PFSK-1 (cell line): ENCODE measurements at regions not wholly inside any gene's neighbourhood (a gene's known extent, or its start where the extent isn't known, plus 50 kb on each side); places are given as distances from the start of the nearest gene placed in this dataset.

Experiments used
- FOXP2 ChIP-seq: optimal IDR thresholded peaks from 2 replicates; pipeline ENCODE3; 2011; ENCODE audit warnings: borderline replicate concordance, control low read depth, inconsistent platforms; ENCODE audit not compliant: insufficient read depth; ENCODE audit errors: extremely low read length, extremely low read depth
- POLR2AphosphoS5 ChIP-seq: IDR thresholded peaks from 2 replicates; pipeline ENCODE4 v1.6.1; 2012; ENCODE audit warnings: low read depth, mild to moderate bottlenecking, control low read depth, low read length, moderate library complexity
- SIN3A ChIP-seq: IDR thresholded peaks from 2 replicates; pipeline ENCODE4 v1.6.1; 2012; ENCODE audit warnings: mild to moderate bottlenecking, low read length, moderate library complexity, borderline replicate concordance; ENCODE audit not compliant: insufficient read depth
- TAF1 ChIP-seq: IDR thresholded peaks from 2 replicates; pipeline ENCODE4 v1.6.1; 2012; ENCODE audit warnings: low read length, control low read depth, borderline replicate concordance; ENCODE audit not compliant: insufficient read depth
- TF ChIP-seq, protein P1 (sequence below), 2 experiments: IDR thresholded peaks; 2 replicates each; pipeline versions ENCODE4 v1.6.1 to v1.8.0; 2011 to 2012; ENCODE audit warnings: low read depth in 2 of 2, low read length in 2 of 2, control low read depth in 1 of 2, inconsistent platforms in 1 of 2, mild to moderate bottlenecking in 1 of 2, moderate library complexity in 1 of 2; ENCODE audit not compliant: insufficient read depth in 1 of 2

DNA sequence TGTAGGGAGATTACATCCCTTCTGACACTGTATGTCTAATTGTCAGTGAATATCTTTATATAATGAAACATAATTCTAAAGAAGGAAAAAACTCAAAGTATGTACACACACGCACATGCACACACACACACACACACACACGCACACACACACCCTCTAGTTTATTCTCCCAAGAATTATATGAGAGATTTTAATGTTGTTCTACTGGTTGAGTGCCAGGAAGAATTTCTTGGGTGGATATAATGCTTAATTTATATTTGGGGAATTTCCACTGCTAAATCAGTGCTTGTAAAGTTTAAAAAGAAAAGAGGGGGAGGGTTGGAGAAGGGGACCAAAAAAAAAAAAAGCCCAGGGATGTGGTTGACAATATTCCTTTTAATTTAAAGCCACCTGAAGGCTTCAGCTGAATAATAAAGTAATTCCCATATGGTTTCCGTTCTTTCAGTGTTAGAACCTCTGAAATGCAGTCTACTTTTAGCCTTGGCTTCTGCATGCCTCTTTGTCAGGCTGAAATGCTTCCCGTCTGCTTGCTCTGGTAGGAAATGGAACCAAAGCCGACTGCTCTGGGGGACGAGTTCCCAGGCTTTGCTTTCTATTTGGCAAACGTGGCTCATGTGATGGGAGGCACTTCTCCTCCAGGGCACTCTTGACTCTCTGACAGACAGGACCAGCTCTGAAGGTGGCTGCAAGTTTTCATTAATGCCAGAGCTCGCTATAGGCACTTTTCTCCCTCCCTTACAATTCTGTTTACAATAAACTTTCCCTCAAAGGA is 225.4 kb downstream of the PRL start:
- TF ChIP-seq, protein P1, sequence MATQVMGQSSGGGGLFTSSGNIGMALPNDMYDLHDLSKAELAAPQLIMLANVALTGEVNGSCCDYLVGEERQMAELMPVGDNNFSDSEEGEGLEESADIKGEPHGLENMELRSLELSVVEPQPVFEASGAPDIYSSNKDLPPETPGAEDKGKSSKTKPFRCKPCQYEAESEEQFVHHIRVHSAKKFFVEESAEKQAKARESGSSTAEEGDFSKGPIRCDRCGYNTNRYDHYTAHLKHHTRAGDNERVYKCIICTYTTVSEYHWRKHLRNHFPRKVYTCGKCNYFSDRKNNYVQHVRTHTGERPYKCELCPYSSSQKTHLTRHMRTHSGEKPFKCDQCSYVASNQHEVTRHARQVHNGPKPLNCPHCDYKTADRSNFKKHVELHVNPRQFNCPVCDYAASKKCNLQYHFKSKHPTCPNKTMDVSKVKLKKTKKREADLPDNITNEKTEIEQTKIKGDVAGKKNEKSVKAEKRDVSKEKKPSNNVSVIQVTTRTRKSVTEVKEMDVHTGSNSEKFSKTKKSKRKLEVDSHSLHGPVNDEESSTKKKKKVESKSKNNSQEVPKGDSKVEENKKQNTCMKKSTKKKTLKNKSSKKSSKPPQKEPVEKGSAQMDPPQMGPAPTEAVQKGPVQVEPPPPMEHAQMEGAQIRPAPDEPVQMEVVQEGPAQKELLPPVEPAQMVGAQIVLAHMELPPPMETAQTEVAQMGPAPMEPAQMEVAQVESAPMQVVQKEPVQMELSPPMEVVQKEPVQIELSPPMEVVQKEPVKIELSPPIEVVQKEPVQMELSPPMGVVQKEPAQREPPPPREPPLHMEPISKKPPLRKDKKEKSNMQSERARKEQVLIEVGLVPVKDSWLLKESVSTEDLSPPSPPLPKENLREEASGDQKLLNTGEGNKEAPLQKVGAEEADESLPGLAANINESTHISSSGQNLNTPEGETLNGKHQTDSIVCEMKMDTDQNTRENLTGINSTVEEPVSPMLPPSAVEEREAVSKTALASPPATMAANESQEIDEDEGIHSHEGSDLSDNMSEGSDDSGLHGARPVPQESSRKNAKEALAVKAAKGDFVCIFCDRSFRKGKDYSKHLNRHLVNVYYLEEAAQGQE (IDR thresholded peaks at IDR 0.05; ENCODE audit: insufficient read depth in 1 of 2, low read depth in 2 of 2, low read length in 2 of 2) = no peak
- no peak for TF ChIP-seq POLR2AphosphoS5
- TF ChIP-seq TAF1 = no peak
- TF ChIP-seq SIN3A = no peak
- TF ChIP-seq FOXP2 = no peak
